Medulla oblongata (tissue), 1 donor: ENCODE measurements at regions not wholly inside any gene's neighbourhood (a gene's known extent, or its start where the extent isn't known, plus 50 kb on each side); places are given as distances from the start of the nearest gene placed in this dataset.
"Not testable (repeated sequence)": the region's sequence is repeated elsewhere in the genome, so short reads cannot be mapped to it uniquely, and the experiment has no call there.

Experiments
- DNase-seq: peaks from one replicate; pipeline ENCODE4 v3.0.0-alpha.2; 2015; ENCODE audit errors: extremely low spot score

- no peak for DNase-seq
Measured at GRCh38 chr16:52309446-52310416, 237.2 kb downstream of the TOX3 start.

DNA sequence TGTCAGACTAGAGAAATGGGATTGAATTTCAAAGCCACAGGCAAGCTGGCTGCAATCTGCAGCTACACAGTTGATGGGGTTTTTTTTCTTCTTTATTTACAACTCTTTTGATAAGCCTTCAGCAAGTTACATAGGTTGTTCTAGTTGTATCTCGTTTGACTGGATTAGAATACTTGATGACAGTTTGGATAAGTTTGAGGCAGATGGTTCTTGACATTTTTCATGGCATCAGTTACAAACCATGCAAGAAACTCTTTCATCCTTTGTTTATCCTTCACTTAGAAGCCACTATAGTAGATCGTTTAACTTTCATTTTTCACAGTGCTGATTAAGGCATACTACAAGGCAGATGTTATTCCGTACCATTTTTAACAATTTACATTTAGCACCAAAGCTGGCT is 238.9 kb downstream of the TOX3 start:
- DNase-seq = no peak

GRCh38 chr16:52301026-52301425 is 245.9 kb downstream of the TOX3 start:
- no peak for DNase-seq

DNA sequence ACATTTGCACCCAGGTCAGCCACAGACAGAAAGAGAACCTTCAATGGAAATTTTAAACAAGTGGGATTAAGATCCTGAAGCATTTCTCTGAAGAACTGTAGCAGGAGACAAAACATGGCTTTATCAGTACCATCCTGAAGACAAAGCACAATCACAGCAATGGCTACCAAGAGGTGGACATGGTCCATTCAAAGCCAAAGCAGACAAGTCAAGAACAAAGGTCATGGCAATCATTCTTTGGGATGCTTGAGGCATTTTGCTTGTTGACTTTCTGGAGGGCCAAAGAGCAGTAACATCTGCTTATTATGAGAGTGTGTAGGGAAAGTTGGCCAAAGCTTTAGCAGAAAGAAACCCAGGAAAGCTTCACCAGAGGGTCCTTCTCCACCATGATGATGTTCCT is 248.2 kb downstream of the TOX3 start:
- DNase-seq = no peak

DNA sequence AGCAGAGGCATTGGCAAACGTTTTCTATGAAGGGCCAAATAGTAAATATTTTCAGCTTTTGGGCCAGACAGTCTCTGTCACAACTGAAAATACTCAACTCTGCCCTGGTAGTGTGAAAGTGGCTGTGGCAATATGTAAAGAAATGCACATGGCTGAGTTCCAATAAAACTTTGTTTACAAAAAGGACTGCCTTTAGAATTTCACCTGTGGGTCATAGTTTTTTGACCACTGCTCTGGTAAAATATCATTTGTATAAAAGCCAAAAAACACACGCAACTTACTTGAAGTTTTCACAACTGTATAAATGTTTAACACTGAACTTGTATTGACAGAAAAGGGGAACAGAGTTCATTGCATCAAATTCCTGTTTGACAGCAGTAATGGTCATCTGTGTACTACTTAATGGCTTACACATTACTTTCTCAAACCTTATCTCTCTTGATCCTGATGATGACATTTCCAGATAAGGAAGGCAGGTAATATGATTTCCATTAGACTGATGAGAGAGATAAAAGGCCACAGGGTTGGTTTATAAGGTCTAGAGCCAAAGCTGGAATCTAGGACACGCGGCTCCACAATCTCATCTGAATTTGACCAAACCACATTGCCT is 250.1 kb downstream of the TOX3 start:
- DNase-seq = not testable (repeated sequence)

GRCh38 chr16:52296076-52296475 is 250.9 kb downstream of the TOX3 start:
- DNase-seq = no peak

DNA sequence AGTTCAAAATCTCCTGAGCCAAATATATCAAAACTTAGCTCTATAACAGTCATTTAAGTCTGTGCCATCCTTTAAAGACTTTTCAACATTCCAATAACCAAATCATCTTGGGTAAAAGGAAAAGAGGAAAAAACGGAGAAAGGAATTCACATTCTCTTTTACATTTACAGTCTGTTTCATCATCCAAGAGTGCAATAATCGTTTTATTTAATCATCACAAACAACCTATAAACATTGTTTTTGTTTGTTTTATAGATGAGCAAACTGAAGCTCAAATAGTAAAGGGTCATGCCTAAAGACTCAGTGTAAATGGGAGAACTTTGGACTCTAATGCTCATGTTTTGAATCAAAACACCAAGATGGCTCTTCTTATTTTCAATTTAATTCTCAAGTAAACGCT is 252.3 kb downstream of the TOX3 start:
- DNase-seq = no peak

DNA sequence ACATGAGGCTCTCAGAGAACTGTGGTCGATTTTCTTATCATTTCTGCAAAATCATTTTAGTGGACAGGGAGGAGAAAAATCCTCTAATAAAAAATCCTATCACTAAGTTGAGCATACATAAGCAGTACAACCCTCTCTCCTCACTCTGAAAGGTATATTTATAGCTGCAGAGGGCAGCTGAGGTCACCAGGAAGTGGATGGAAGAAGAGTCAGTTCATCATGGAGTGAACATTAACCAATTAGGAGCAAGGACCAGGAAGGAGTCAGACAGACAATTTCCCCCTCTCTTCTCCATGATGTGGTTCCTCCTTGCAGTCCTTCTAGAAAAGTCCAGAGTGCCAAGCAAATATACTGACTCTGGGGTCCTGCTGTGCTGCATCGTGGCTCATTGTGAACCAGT is 253.7 kb downstream of the TOX3 start:
- DNase-seq = no peak

DNA sequence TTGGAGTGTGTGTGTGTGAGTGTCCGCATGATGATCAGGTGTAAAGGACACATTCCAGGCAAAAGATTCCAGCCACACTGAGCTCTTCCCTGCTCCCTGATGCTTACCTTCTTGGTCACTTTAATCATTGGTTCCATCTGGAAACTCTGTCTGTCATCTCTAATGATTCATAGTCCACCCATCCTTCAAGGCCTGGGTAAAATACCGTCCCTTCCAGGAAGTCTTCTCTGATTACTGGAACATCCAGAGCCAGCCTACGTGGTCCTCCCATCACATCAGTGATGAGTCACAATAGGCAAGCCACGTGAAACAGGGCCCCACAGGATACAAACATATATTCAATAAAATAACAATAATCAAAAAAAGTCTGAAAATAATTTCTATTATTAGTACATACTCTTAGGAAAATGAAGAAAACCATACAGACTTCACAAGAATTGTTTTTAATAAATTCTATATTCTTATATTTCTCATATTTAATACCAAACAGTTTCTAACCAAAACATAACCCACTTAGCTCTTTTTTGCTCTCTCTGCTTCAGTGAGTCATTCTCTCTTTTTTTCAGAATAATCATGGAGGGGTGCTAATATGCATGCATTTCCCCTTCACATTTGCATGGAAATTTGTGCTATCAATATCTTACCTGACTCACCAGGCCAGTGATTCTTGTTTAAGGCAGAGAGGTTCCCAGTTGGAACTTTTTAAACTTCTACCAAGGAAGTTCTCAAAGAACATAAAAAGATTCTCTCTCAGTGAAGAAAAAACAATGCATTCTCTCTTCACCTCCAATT is 263.2 kb downstream of the TOX3 start:
- DNase-seq = no peak

DNA sequence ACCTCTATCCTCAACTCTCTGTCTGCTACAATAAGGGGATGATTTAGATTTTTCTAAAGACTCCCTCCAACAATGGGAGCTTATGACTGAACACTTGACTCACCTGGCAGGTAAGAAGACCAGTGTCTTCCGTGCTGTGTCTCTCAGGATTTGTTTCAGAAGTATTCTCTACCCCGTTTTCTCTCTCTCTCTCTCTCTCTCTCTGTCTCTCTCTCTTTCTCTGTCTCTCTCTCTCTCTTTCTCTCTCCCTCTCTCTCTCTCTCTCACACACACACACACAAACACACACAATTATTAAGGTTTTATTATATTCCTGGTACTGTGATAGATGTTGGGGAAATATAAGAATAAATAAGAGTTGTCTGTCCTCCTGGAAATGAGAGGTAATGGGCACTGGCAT is 263.9 kb downstream of the TOX3 start:
- no peak for DNase-seq

GRCh38 chr16:52280086-52280485 is 266.9 kb downstream of the TOX3 start:
- no peak for DNase-seq

GRCh38 chr16:52271088-52271750 is 275.7 kb downstream of the TOX3 start:
- DNase-seq = no peak

GRCh38 chr16:52265446-52265861 is 281.5 kb downstream of the TOX3 start:
- no peak for DNase-seq

GRCh38 chr16:52257534-52257933 is 289.4 kb downstream of the TOX3 start:
- DNase-seq = no peak

DNA sequence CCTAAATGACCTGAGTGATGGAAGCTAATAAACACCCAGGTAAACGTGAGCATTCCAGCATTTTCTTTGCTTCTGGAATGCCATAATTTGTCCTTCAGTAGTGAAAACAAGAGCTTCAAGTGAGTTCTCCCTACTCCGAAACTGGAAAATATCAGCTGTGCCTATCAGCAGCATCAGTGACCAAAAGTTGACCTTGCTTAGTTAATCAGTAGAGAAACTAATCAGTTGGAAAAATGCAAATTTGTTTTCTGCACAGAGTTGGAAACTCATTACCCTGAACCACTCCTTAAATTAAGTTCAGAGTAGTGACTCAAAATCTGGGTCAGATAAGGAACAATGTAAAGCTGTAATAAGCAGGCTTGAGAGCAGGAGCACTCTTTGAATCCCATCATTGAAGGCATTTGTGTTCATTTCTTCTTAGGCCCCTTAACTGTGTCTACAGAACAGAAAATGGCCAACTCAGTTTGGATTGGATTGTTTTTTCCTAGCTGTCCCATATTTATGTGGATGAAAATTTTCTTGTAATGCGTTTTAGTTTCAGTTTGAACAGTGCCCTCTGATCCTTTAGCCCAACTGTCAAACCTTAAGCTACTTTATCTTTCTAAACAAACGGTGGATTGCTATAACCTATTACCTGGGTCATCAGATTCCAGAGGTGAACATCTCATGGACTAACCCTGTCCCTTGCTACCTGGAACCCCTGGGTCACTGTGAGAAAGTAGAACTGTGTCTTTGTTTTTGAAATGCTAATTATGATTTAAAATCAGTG is 290.4 kb downstream of the TOX3 start:
- no peak for DNase-seq

- DNase-seq = no peak
Measured at GRCh38 chr16:52254746-52255145, 292.2 kb downstream of the TOX3 start.

GRCh38 chr16:52252680-52253079 is 294.3 kb downstream of the TOX3 start:
- DNase-seq = no peak

DNA sequence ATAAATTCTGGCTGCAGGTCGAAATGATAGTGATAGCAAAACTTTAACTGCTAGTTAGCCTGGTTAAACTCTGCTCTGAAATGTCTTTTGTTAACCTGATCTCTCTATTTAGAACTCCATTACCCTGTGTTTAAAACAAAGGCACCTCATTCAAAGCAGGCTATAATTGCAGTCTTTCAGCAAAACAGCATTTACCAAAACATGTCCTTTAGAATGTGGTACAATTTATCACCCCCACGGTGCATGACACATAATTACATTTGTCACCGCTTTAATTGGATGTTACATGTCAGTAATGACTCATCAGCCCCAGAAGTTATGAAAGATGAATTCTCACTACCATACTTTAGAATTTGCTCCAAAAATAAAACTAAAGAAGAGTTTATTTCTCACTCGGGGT is 295.4 kb downstream of the TOX3 start:
- DNase-seq = no peak

DNA sequence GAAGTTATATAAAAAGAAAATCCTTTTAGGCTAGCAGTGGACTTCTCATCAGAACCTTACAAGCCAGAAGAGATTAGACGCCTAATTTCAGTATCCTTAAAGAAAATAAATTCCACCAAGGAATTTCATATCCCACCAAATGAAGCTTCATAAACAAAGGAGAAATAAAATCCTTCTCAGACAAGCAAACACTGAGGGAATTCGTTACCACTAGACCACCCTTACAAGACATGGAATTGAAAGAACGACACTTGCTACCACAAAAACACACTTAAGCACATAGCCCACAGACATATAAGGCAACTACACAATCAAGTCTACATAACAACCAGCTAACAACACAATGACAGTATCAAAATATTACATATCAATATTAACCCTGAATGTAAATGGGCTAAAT is 299.2 kb downstream of the TOX3 start:
- DNase-seq = no peak

DNA sequence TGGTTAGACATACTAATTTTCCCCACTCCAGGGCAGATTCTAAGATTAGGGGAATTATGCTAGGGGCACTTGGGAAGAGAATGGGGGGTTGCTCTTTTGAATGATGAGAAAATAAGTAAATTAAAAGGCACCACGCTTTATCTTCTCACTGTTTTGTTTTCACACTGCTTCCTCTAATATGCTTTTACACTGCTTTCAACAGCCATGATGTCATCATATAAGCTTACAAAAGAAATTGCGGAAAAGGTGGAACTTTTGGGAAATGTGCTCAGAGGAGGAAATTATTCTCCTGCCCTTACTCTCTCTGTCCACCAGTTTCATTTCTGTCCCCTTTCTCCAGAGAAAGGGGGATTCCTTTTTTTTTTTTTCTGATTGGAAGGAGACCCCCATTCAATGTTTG is 308.2 kb downstream of the TOX3 start:
- no peak for DNase-seq

- no peak for DNase-seq
Measured at GRCh38 chr16:52237823-52238222, 309.1 kb downstream of the TOX3 start.
